Muscle of arm (tissue), 1 donor: ENCODE measurements at regions not wholly inside any gene's neighbourhood (a gene's known extent, or its start where the extent isn't known, plus 50 kb on each side); places are given as distances from the start of the nearest gene placed in this dataset.
"Not testable (repeated sequence)": the region's sequence is repeated elsewhere in the genome, so short reads cannot be mapped to it uniquely, and the experiment has no call there.

Source experiments
- DNase-seq: peaks from one replicate; pipeline ENCODE4 v3.0.0-alpha.2; 2013

DNA sequence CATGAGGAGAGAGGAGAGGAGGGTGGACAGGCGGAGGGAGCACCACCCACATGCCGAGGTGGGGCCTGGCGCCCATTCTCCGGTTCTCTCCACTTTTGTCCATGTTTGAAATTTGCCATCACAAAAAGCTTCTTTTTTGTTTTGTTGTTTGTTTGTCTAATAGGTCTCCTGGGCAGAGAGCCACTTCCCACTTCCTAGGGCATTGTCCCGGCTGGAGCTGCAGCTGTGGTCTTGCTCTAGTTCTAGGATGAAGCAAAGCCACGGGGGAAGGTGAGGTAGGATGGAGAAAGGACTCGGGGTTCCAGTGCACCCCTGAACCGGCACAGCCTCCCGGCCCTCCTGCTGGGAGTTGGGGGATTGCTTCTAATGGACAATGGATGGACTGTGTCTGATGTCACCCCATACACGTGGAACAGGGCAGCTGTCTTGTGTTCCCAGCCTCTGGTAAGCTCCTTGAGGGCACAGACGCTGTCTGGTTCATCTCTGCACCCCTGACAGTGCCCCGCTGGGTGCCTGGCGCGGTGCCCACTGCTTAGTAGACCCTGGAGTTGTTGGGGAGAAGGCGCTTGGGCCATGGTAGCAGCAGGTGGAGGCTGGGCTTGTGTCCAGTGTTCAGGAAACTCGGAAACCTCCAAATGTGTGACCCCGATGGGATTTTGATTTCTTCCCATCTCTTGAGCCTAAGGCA, 278.4 kb downstream of the NDUFA10 start:
- no peak for DNase-seq

GRCh38 chr2:239745386-239746227, 279.5 kb downstream of the NDUFA10 start:
- no peak for DNase-seq

- DNase-seq: no peak
Observed at GRCh38 chr2:239744706-239745340, 280.3 kb downstream of the NDUFA10 start.

DNA sequence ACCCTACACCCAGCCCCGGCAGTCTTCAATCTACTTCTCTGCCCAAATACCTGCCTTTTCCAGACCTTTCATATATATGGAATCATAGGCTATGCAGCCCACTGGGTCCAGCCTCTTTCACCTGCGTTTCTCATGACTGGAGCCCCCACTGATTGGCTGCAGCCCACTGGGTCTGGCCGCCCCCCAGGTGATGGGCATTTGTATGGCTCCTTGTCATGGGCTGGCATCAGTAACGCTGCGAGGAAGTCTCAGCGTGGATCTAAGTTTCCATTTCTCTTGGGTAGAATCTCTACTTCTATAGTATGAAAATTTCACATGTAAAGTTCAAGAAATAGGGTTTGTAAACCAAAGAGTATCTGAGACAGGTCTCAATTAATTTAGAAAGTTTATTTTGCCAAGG, 281.9 kb downstream of the NDUFA10 start:
- no peak for DNase-seq

DNA sequence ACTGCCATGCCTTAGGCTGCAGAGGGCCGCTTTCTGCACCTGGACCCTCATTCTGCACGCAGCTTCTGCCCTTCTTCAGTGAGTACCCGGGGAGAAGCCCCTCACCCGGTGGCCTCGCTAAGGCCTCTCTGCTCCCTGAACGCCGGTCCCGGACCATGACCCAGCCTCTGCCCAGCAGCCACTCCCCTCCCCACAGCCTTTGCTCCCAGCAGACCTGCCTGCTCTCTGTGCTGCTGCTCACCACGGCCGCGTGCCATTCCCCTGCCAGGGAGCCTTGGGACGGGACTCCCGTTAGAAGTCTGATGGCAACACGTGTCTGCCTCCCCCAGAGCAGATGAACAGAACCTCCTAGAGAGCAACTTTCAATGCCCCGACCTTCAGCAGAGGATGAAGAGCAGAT, 282.8 kb downstream of the NDUFA10 start:
- no peak for DNase-seq

- no peak for DNase-seq
Observed at GRCh38 chr2:239739206-239739605, 285.9 kb downstream of the NDUFA10 start.

GRCh38 chr2:239738159-239738558, 287.0 kb downstream of the NDUFA10 start:
- no peak for DNase-seq

- no peak for DNase-seq
Observed at GRCh38 chr2:239737144-239737463, 288.0 kb downstream of the NDUFA10 start.

- DNase-seq: no peak
Observed at GRCh38 chr2:239736358-239737143, 288.6 kb downstream of the NDUFA10 start.

- no peak for DNase-seq
Observed at GRCh38 chr2:239735829-239736357, 289.2 kb downstream of the NDUFA10 start.

DNA sequence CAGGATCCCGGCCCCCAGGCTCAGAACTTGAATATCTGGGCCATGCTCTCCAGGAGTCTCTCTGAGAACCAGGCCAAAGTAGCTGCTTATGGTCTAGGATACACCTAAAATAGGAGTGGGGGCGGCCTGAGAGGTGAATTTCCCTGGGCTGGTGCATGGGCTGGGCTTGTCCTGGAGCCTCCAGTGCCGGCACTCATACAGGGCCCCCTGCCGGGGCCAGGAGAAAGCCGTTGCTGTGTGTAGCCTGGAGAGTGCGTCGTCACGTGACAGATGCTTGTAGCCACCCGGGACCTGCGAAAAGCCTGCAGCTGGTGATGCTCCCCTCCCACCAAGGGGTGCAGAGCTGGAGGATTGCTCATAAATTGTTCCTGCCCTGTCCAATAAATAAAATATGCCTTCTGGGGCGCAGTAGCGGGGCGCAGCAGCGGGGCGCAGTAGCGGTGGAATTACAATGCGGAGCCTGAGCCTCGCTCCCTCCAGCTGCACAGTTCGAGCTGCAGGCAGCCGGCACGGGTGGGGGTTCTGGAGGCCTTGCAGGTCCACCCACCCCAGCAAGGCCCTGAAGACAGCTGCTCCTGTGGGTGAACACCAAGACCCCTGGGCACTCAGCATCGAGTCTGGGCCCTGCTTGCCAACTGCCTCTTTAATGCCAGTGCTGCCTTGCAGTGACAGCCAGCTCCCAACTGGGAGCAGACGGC, 289.9 kb downstream of the NDUFA10 start:
- no peak for DNase-seq

DNA sequence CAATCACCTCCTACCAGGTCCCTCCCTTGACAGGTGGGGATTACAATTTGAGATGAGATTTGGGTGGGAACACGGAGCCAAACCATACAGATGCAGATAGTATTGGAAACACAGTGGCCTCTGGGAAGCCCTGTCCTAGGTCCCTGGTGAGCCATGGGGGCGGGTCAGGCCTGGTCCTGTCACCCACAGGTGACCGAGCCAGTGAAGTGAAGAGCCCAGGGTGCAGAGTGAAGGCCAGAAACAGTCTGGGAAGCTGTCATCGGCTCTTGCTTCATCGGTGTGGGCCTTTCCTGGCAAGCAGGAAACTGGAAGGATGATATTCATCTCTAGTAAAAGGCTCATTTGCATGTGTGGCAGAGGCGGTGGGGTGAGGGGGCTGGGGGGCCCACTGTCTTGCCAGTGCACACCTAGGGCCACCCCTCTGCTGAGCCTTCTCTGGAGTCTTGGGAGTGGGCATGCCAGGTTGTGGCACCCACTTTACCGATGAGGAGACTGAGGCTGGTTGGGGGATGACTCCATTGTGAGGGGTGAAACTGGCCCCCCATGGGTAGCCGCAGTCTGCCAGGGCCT, 290.6 kb downstream of the NDUFA10 start:
- DNase-seq: no peak

- DNase-seq: no peak
Observed at GRCh38 chr2:239732666-239733010, 292.5 kb downstream of the NDUFA10 start.

- no peak for DNase-seq
Observed at GRCh38 chr2:239731998-239732665, 293.0 kb downstream of the NDUFA10 start.

- no peak for DNase-seq
Observed at GRCh38 chr2:239731422-239731821, 293.7 kb downstream of the NDUFA10 start.

DNA sequence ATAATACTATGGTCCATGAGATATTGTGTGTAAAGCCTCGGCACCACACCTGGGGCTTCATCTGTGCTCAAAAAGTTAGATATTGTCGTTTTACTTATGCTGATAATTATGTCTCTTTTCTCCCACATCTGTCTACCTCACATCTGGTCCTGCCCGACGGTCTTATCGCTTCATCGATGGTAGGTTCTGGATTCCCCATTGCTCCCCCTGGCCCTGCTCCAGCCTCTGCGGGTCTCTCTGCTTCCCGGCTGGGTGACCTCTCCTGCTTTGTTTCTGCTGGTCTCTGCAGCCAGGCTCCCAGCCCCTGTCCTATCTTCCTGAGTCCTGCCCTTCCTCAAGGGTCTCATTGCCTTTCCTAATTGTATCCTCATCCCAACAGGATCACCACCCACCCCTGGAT, 294.2 kb downstream of the NDUFA10 start:
- DNase-seq: no peak

DNA sequence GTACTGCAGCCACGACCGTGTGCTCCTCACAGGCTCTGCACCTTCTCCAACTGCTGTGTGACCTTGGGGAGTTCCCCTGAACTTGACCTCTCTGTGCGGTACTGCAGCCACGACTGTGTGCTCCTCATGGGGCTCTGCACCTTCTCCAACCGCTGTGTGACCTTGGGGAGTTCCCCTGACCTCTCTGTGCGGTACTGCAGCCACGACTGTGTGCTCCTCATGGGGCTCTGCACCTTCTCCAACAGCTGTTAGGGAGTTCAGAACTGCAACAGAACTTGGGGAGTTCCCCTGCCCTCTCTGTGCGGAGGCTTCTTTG, 294.6 kb downstream of the NDUFA10 start:
- not testable (repeated sequence) for DNase-seq

DNA sequence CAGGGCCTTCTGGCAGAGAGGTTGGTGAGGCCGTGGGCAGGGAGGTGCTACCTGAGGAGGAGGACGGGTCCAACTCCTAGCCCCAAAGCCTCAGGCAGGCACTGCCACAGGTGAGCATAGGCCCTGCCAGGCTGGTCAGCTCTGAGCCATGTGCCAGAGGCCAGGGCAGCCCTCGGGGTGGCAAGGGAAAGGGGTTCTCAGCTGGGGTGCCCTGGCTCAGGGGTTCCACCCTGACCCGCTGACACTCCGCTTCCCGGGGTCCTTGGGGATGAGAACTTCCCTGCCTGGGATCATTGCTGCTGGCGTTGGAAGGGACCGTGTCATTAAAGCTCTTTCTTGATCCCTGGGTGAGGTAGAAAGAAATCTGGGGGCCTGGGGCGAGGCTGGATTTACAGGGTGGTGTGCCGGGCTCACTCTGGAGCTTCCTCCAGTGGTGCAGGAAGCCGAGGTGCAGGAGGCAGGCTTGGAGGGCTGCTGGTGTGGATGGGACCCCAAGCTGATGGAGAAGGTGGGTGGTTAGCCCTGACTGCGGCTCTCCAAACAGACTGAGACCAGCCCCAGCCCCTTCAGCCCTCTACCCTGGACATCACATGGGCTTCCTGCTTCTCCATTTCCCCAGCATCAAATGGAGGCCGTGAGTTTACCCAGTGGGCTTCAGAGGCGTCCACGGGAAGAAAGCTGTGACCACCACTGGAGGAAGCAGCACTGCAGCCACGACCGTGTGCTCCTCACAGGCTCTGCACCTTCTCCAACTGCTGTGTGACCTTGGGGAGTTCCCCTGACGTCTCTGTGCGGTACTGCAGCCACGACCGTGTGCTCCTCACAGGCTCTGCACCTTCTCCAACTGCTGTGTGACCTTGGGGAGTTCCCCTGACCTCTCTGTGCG, 295.2 kb downstream of the NDUFA10 start:
- no peak for DNase-seq

- DNase-seq: no peak
Observed at GRCh38 chr2:239729151-239729550, 296.0 kb downstream of the NDUFA10 start.

DNA sequence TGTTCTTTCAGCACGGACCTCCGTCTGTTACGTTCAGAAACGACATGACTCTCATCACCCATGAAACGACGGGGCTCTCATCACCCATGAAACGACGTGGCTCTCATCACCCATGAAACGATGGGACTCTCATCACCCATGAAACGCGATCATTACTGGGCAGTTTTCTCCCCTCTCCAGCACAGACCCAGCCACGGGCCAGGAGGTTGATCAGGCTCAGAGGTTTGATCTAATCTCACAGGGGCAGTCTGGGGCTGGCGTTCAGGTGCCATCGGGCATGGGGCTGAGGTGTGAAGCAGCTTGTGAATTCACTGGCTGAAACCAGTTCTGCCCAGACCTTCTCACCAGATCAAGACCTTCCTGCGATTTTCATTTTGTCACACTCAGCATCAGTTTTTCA, 296.4 kb downstream of the NDUFA10 start:
- no peak for DNase-seq
